Caco-2 (cell line): ENCODE measurements at regions not wholly inside any gene's neighbourhood (a gene's known extent, or its start where the extent isn't known, plus 50 kb on each side); places are given as distances from the start of the nearest gene placed in this dataset.

Source experiments
- BruUV-seq: library from RNA; stranded (reverse); fragments of 400-500 nt; replicated peaks from 2 replicates; lab custom pipeline; 2021; lab: Mats Ljungman, UMichigan
- CTCF ChIA-PET: fragments of 300-600 bp; sonication (Branson Sonifier 250); formaldehyde crosslinking; loops from one replicate; lab custom pipeline; 2022; ENCODE audit warnings: antibody characterized with exemption; lab: Charles Lee
- POLR2A ChIA-PET: fragments of 300-600 bp; sonication (Branson Sonifier 250); formaldehyde crosslinking; loops from one replicate; lab custom pipeline; 2022; ENCODE audit warnings: antibody characterized with exemption; lab: Charles Lee
- DNase-seq, 2 experiments: peaks; one replicate each; pipeline versions ENCODE4 v3.0.0 to v3.0.0-alpha.2; 2020 to 2022
- H3K27me3 ChIP-seq: replicated peaks from 2 replicates; pipeline ENCODE4 v1.6.0; 2011; ENCODE audit warnings: low read length; ENCODE audit not compliant: control insufficient read depth, insufficient read depth
- H3K36me3 ChIP-seq: 2 replicates; pipeline ENCODE4 v1.5.1; 2011; ENCODE audit warnings: low read length; ENCODE audit not compliant: control insufficient read depth, insufficient read depth
- H3K4me1 ChIP-seq: fragments of 250-450 bp; sonication (Bioruptor Pico); 2 replicates; pipeline ENCODE4 v1.5.1; 2020; ENCODE audit warnings: mild to moderate bottlenecking
- H3K4me3 ChIP-seq: 2 replicates; pipeline ENCODE4 v1.5.1; 2011; ENCODE audit warnings: low read depth, mild to moderate bottlenecking, control low read depth, low read length
- H3K9me3 ChIP-seq: fragments of 250-450 bp; sonication (Bioruptor Pico); 2 replicates; pipeline ENCODE4 v1.5.1; 2020; ENCODE audit warnings: mild to moderate bottlenecking, moderate library complexity
- H3K27ac Mint-ChIP-seq: one replicate; pipeline ENCODE4 v1.8.0; 2022; ENCODE audit warnings: mixed read lengths; ENCODE audit not compliant: unreplicated experiment
- H3K27me3 Mint-ChIP-seq: one replicate; pipeline ENCODE4 v1.8.0; 2022; ENCODE audit warnings: mixed read lengths; ENCODE audit not compliant: insufficient read depth, unreplicated experiment
- H3K36me3 Mint-ChIP-seq: one replicate; pipeline ENCODE4 v1.8.0; 2022; ENCODE audit warnings: mild to moderate bottlenecking, mixed read lengths; ENCODE audit not compliant: insufficient read depth, unreplicated experiment
- H3K4me1 Mint-ChIP-seq: one replicate; pipeline ENCODE4 v1.8.0; 2022; ENCODE audit warnings: low read depth, mixed read lengths; ENCODE audit not compliant: unreplicated experiment
- H3K4me3 Mint-ChIP-seq: one replicate; pipeline ENCODE4 v1.8.0; 2022; ENCODE audit warnings: mild to moderate bottlenecking, moderate library complexity, mixed read lengths; ENCODE audit not compliant: unreplicated experiment
- H3K9me3 Mint-ChIP-seq: one replicate; pipeline ENCODE4 v1.8.0; 2022; ENCODE audit warnings: mixed read lengths; ENCODE audit not compliant: unreplicated experiment
- CTCF ChIP-seq, 2 experiments: fragments of 200-600 bp in 1 of 2; IDR thresholded peaks; 1 replicate in 1 of 2; 2 replicates in 1 of 2; pipeline versions ENCODE4 v1.5.1 to v1.8.0; 2011 to 2022; ENCODE audit warnings: antibody characterized with exemption in 1 of 2, control low read depth in 1 of 2, inconsistent platforms in 1 of 2, low read depth in 1 of 2, low read length in 1 of 2, mild to moderate bottlenecking in 1 of 2, moderate library complexity in 1 of 2; ENCODE audit not compliant: insufficient read depth in 1 of 2, severe bottlenecking in 1 of 2, unreplicated experiment in 1 of 2
- intact Hi-C: fragments of 100-400 bp; cut with micrococcal nuclease; formaldehyde crosslinking; loops from one replicate; pipeline ENCODE4 v1.10.0; 2022; ENCODE audit not compliant: unreplicated experiment

GRCh38 chr2:81097361-81097760, 792.8 kb upstream of the LRRTM1 start:
- intact Hi-C loops = no loop called here
- Mint-ChIP-seq H3K27ac (no peak overlapping the region), H3K4me1 (no peaks in the 10 kb centered on the region), H3K9me3 (no peaks in the 10 kb centered on the region), H3K4me3 (no peak overlapping the region), H3K36me3 (no peaks in the 10 kb centered on the region), H3K27me3 (no peaks in the 10 kb centered on the region)
- ChIA-PET CTCF (no interaction called here), POLR2A (no interaction called here)
- no peaks in the 10 kb centered on the region for H3K9me3 ChIP-seq
- no peak overlapping the region for H3K4me3 ChIP-seq
- TF ChIP-seq CTCF (IDR thresholded peaks at IDR 0.05; ENCODE audit: insufficient read depth in 1 of 2, low read depth in 1 of 2, low read length in 1 of 2, severe bottlenecking in 1 of 2, unreplicated experiment in 1 of 2) = no peak
- BruUV-seq = no TSS peak
- H3K27me3 ChIP-seq = no peaks in the 10 kb centered on the region
- no peaks in the 10 kb centered on the region for H3K36me3 ChIP-seq
- DNase-seq = no peak
- H3K4me1 ChIP-seq = no peaks in the 10 kb centered on the region

GRCh38 chr2:81093031-81093430, 788.5 kb upstream of the LRRTM1 start:
- CTCF ChIA-PET = no interaction called here
- intact Hi-C loops = no loop called here
- no peaks in the 10 kb centered on the region for H3K4me1 ChIP-seq
- H3K36me3 ChIP-seq = no peaks in the 10 kb centered on the region
- Mint-ChIP-seq H3K36me3 (no peaks in the 10 kb centered on the region), H3K27ac (no peak overlapping the region), H3K4me3 (no peak overlapping the region), H3K9me3 (no peaks in the 10 kb centered on the region), H3K27me3 (peaks cover 3% of the 10 kb centered on the region), H3K4me1 (no peaks in the 10 kb centered on the region)
- no peak for TF ChIP-seq CTCF (IDR thresholded peaks at IDR 0.05; ENCODE audit: insufficient read depth in 1 of 2, low read depth in 1 of 2, low read length in 1 of 2, severe bottlenecking in 1 of 2, unreplicated experiment in 1 of 2)
- H3K9me3 ChIP-seq = no peaks in the 10 kb centered on the region
- POLR2A ChIA-PET = no interaction called here
- H3K27me3 ChIP-seq = no peaks in the 10 kb centered on the region
- no peak for DNase-seq
- no TSS peak for BruUV-seq
- H3K4me3 ChIP-seq = no peak overlapping the region

GRCh38 chr2:81087646-81088045, 783.1 kb upstream of the LRRTM1 start:
- CTCF ChIA-PET = no interaction called here
- no peaks in the 10 kb centered on the region for H3K36me3 Mint-ChIP-seq
- no peaks in the 10 kb centered on the region for H3K9me3 Mint-ChIP-seq
- H3K4me3 ChIP-seq = no peak overlapping the region
- H3K27me3 Mint-ChIP-seq = peaks cover 3% of the 10 kb centered on the region
- H3K36me3 ChIP-seq = no peaks in the 10 kb centered on the region; the same call in 1 of the 2 replicates
- H3K4me1 ChIP-seq = no peaks in the 10 kb centered on the region
- H3K4me3 Mint-ChIP-seq = no peak overlapping the region
- H3K4me1 Mint-ChIP-seq = no peaks in the 10 kb centered on the region
- POLR2A ChIA-PET = no interaction called here
- no peaks in the 10 kb centered on the region for H3K9me3 ChIP-seq
- TF ChIP-seq CTCF (IDR thresholded peaks at IDR 0.05; ENCODE audit: insufficient read depth in 1 of 2, low read depth in 1 of 2, low read length in 1 of 2, severe bottlenecking in 1 of 2, unreplicated experiment in 1 of 2) = no peak
- no peak for DNase-seq
- no TSS peak for BruUV-seq
- H3K27ac Mint-ChIP-seq = no peak overlapping the region
- H3K27me3 ChIP-seq = no peaks in the 10 kb centered on the region
- intact Hi-C loops = no loop called here
